Frontal cortex (tissue), 3 donors: ENCODE measurements at regions not wholly inside any gene's neighbourhood (a gene's known extent, or its start where the extent isn't known, plus 50 kb on each side); places are given as distances from the start of the nearest gene placed in this dataset.

ENCODE experiments used
- DNase-seq, 2 donors: peaks; one replicate each; pipeline ENCODE4 v3.0.0; 2012; ENCODE audit warnings: low spot score in 2 of 2
- FAIRE-seq: peaks from 2 replicates; lab custom pipeline; 2012; peaks lifted over from hg19 to GRCh38; lab: Jason Lieb, UNC
- donor health status: control.
- donor health status: control.
- donor health status: control.

DNA sequence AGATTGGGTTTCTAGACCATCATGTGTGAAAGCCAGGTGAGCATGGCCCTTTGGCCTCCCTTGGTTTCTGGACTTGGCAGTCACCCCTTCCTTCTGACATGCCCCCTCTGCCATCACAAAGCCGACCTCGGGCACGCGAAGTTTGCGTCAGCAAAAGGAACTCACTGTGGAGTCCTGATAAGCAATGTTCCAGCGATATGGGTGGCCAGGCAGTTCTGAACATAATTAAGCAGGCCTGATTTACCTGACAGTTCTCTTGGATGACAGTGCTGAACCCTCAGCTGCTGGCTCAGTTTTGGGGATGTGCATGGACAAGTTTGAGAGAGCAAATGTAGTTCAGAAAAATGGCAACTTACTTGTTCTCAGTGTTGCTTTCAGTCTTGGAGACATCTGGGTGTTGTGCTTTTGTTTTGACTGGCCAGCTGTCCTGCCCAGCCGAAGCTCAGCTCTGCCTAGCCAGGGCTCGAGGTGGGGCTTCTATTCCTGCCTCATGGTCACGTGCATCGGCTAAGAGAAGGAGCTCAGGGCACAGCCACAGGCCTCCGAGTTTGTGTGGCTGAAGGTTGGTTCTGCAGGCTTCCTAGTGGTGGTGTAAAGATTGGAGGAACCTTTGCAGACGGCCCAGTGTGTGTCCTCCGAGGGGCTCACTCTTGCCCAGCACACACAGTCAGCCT lies 78.3 kb downstream of the CLDN34 start:
- no peak for DNase-seq
- FAIRE-seq = no peak

GRCh38 chrX:10047133-10047532 lies 80.0 kb downstream of the CLDN34 start:
- FAIRE-seq (no peak), DNase-seq (no peak)

DNA sequence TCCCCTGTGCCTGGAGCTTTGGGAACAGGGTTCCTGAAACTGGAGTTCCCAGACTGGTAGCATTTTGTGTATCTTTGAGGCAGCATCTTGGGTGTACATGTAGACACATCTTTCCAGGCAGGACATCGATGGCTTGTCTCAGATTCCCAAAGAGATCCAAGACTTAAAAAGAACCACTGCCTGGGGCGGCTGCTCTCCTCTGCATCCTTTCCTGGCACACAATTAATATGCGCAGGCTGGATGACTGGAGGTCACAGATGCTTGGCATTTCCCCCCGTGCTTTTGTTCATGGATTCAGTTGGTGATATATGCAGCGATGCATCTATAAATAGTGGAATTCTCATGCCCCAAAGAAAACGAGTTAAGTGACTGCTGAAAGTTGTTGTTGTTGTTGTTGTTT lies 80.5 kb downstream of the CLDN34 start:
- no peak for DNase-seq
- FAIRE-seq = no peak

DNA sequence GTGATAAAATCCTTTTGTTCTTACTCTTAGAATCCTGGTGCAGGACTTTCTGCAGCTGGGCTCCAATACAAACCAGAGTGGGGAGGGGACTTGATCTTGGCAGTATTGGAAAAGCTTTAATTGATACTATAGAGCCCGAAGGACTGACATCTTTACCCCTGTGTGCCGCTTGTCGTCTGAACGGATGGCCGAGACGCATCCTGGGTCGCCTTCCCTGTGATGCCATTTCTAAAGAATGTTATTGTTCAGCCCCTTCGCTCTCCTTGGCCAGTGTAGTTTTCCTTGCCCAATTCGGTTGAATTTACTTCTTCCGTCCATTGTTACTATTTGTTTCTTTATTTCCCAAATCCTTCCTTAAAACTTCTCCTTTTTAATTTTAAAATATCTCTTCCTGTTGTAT lies 80.9 kb downstream of the CLDN34 start:
- DNase-seq = no peak

DNA sequence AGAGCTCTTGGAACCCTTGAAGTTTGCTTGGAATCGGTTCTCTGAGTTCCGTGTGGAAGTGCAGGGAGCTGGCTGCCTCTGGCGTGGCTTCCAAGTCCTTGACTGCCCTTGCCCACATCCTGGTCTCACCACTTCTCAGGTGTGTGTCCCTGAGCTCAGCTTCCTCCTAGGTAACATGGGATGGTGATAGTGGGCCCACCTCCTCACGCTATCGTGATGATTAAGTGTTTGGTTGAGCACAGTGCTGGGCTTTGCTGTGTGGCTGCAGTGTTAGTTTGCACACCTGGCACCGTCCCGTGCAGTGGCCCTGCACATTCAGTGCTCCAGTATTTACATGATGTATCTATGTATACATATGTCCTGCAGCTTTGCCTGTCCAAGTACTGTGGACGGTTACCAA lies 81.5 kb downstream of the CLDN34 start:
- no peak for DNase-seq
- no peak for FAIRE-seq

More for the DNA sequence above, 80.9 kb downstream of the CLDN34 start:
- FAIRE-seq = no peak

DNA sequence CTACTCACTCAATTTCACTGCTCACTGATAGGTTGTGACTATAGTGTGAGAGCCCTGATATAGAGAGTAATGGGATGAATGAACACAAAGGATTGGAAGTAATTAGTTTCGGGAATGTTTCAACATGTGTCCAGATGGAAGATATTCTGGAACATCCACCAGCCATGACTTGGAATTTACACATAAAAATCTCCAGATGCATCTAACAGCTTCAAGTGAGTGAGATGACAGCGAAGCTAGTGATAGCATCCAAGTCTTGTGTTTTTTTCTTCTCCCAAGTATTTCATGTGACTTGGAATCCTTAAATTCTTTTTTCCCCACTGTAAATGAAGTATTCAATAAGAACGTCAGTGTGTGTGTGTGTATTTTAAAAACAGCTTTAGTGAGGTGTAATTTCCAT lies 82.1 kb downstream of the CLDN34 start:
- no peak for FAIRE-seq
- no peak for DNase-seq

GRCh38 chrX:10050481-10050880 lies 83.3 kb downstream of the CLDN34 start:
- FAIRE-seq (no peak), DNase-seq (no peak)

- DNase-seq (no peak), FAIRE-seq (no peak)
Observed at GRCh38 chrX:10051866-10052480, 84.8 kb downstream of the CLDN34 start.

GRCh38 chrX:10052906-10053625 lies 85.9 kb downstream of the CLDN34 start:
- DNase-seq = peak in 1 of 2 donors; percentile 14
- no peak for FAIRE-seq

DNA sequence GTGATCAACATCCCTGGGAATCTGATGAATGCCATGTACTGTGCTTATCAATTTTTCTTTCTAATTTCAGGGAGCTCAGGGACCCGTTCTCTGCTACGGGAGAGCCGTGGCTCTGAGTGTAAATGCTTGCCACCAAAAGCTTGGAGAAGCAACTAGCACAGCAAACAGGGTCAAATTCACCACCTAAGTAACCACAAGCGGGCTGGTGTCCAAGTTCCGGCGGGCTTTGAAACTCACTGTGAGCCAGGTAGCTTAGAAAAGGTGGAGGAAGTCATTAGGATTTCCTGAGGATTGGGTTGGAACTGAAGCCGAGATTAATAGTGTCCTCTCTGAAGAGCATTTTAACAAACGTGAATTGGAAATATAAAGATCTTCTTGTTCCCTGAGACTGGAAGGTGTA lies 87.2 kb downstream of the CLDN34 start:
- DNase-seq (no peak), FAIRE-seq (no peak)

- DNase-seq = no peak
- FAIRE-seq = no peak
Observed at GRCh38 chrX:10055430-10055829, 88.3 kb downstream of the CLDN34 start.

- no peak for FAIRE-seq
Observed at GRCh38 chrX:10062352-10062751, 94.4 kb upstream of the CLCN4 start.

GRCh38 chrX:10062980-10063379 lies 93.8 kb upstream of the CLCN4 start:
- DNase-seq (no peak), FAIRE-seq (no peak)

More at GRCh38 chrX:10062352-10062751, 94.4 kb upstream of the CLCN4 start:
- DNase-seq = no peak

- DNase-seq = no peak
Observed at GRCh38 chrX:10064736-10065135, 92.0 kb upstream of the CLCN4 start.

DNA sequence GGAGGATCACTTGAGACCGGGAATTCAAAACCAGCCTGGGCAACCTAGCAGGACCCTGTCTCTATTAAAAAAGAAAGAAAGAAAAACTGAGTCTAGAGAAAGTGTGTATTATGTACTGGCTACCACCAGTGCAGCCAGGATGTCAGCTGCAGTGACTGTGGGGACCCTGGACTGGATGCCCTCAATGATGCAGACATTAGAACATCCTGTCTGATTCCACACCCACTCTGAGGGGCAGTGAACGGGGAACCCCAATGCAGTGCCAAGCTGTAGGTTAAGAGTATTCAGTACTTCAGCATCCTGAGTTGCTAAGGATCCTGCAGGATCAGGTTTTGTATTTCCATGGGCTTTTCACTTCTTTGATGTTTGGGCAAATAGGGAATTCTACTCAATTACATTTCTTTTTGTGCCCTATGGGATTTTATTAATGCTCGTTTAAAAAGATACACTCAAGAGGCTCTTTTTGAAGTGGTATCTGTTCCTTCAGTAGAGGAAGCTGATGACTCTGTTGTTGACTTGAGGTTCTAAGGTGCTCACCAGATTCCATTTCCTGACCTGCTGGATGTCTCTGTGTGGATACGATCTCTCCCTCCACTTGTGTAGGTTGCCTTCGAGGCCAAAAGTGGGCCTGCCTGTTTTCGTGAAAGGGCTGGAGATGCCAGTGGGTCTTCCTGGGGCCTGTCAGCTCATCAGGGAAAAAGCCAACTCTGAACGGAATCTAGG lies 85.9 kb upstream of the CLCN4 start:
- no peak for DNase-seq
- FAIRE-seq = no peak

More at GRCh38 chrX:10064736-10065135, 92.0 kb upstream of the CLCN4 start:
- no peak for FAIRE-seq

GRCh38 chrX:10071451-10072144 lies 85.2 kb upstream of the CLCN4 start:
- DNase-seq = no peak
- FAIRE-seq = no peak

- DNase-seq (no peak), FAIRE-seq (no peak)
Observed at GRCh38 chrX:10072786-10073568, 83.8 kb upstream of the CLCN4 start.

GRCh38 chrX:10073671-10074070 lies 83.1 kb upstream of the CLCN4 start:
- DNase-seq (no peak), FAIRE-seq (no peak)

DNA sequence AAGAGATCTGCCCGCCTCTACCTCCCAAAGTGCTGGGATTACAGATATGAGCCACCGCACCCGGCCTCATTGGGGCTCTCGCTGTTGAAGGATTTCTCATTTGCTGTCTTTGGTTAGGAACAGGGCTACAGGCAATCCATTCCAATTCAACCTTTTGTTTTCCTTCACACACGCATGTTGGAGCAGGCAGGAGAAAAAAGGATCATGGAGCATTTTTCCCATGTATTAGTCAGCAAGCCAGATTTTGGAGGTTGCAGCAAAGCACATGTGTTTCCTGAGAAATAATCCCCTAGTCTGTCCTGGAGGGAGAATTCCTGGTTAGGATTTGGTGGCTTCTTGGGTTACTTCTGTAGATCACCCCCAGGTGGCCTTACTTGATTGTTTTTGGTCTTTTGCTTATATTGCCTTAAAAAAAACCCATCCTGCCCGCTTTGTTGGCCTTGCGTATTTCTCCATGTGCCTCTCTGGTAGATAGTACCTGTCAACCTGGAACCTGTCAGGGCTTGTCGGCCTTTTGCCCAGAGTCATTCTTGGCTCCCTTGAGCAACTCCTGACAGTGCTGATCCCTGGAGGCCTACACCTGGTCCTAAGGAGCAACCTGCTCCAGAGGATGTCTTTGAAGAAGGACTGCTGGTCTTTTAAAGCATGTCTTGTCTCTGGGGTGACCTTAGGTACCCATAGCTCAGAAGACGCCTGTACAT lies 82.4 kb upstream of the CLCN4 start:
- DNase-seq (no peak), FAIRE-seq (no peak)
